ENCODE measurements at regions not wholly inside any gene's neighbourhood (a gene's known extent, or its start where the extent isn't known, plus 50 kb on each side); places are given as distances from the start of the nearest gene placed in this dataset.

DNA sequence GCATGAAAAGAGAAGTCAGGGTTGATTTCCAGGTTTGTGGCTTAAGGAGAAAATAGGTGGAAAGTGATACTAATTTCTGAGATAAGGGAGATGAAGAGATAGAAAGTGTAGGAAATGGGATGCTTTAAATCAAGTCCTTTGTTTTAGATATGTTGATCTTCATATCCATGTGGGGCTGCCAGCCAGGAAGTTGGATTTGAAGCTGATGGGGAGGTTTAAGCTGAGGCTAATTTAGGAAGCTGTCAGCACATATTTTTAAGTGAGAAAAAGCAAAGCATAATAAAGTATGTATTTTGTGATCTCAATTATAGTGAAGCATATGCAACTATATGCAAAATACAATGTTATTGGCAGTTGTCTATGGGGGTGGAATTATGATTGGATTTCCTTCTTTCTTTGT lies 428.4 kb downstream of the CSNK1G3 start:
- TF ChIP-seq, protein P1, sequence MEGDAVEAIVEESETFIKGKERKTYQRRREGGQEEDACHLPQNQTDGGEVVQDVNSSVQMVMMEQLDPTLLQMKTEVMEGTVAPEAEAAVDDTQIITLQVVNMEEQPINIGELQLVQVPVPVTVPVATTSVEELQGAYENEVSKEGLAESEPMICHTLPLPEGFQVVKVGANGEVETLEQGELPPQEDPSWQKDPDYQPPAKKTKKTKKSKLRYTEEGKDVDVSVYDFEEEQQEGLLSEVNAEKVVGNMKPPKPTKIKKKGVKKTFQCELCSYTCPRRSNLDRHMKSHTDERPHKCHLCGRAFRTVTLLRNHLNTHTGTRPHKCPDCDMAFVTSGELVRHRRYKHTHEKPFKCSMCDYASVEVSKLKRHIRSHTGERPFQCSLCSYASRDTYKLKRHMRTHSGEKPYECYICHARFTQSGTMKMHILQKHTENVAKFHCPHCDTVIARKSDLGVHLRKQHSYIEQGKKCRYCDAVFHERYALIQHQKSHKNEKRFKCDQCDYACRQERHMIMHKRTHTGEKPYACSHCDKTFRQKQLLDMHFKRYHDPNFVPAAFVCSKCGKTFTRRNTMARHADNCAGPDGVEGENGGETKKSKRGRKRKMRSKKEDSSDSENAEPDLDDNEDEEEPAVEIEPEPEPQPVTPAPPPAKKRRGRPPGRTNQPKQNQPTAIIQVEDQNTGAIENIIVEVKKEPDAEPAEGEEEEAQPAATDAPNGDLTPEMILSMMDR (IDR thresholded peaks at IDR 0.05), result no peak
- no peak for TF ChIP-seq EZH2 (IDR thresholded peaks at IDR 0.05; ENCODE audit: borderline replicate concordance, insufficient read depth, low read depth, low read length, poor library complexity, severe bottlenecking)
